Stimulated activated memory B cell treated with anti-CD40 and anti-IgM and Interleukin-4, amounts not matched to agents 10 μg/mL and 1 μg/mL and 100 μg/mL, for 72 hours (primary cell): ENCODE measurements at regions not wholly inside any gene's neighbourhood (a gene's known extent, or its start where the extent isn't known, plus 50 kb on each side); places are given as distances from the start of the nearest gene placed in this dataset.
"Not testable (repeated sequence)": the region's sequence is repeated elsewhere in the genome, so short reads cannot be mapped to it uniquely, and the experiment has no call there.

Experiments
- ATAC-seq: fragments of 150-1000 bp; cut with Tn5 transposase; 2 replicates; pipeline ENCODE4 v1.10.0; 2021
- H3K27ac Mint-ChIP-seq: one replicate; pipeline ENCODE4 v1.8.0; 2022; ENCODE audit warnings: mild to moderate bottlenecking, mixed read lengths
- H3K27me3 Mint-ChIP-seq: one replicate; pipeline ENCODE4 v1.8.0; 2022; ENCODE audit warnings: mixed read lengths
- H3K36me3 Mint-ChIP-seq: one replicate; pipeline ENCODE4 v1.8.0; 2022; ENCODE audit warnings: mixed read lengths
- H3K4me1 Mint-ChIP-seq: one replicate; pipeline ENCODE4 v1.8.0; 2022; ENCODE audit warnings: mixed read lengths
- H3K4me3 Mint-ChIP-seq: one replicate; pipeline ENCODE4 v1.8.0; 2022; ENCODE audit warnings: mild to moderate bottlenecking, moderate library complexity, mixed read lengths
- H3K9me3 Mint-ChIP-seq: one replicate; pipeline ENCODE4 v1.8.0; 2022; ENCODE audit warnings: mixed read lengths

GRCh38 chr12:124376435-124376834, 81.5 kb downstream of the RFLNA start:
- Mint-ChIP-seq H3K27ac (no peak overlapping the region), H3K4me1 (no peaks in the 10 kb centered on the region), H3K27me3 (no peaks in the 10 kb centered on the region), H3K9me3 (no peaks in the 10 kb centered on the region), H3K36me3 (peaks cover 57% of the 10 kb centered on the region), H3K4me3 (no peak overlapping the region)
- no peak for ATAC-seq

DNA sequence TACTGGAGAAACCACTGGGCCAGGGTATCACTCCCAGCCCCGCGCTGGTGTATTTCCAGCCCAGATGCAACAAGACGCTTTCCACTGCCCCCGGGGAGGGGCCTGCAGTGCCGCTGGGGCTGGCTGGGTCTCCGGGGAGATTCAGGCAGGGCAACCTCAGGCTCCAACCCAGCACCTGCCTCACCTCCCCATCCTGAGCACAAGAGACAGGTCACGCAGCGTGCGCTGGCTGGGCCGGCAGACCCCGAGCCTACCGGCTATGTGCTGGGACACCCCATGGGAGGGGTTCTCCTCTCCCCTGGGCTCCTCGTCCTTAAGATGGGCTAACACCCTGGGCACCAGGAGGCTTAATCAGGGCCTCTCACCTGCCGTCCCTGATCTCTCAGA, 80.9 kb downstream of the RFLNA start:
- no peaks in the 10 kb centered on the region for H3K4me1 Mint-ChIP-seq
- no peak overlapping the region for H3K4me3 Mint-ChIP-seq
- H3K27ac Mint-ChIP-seq: no peak overlapping the region
- ATAC-seq: no peak
- H3K9me3 Mint-ChIP-seq: no peaks in the 10 kb centered on the region
- H3K27me3 Mint-ChIP-seq: no peaks in the 10 kb centered on the region
- H3K36me3 Mint-ChIP-seq: peaks cover 50% of the 10 kb centered on the region

DNA sequence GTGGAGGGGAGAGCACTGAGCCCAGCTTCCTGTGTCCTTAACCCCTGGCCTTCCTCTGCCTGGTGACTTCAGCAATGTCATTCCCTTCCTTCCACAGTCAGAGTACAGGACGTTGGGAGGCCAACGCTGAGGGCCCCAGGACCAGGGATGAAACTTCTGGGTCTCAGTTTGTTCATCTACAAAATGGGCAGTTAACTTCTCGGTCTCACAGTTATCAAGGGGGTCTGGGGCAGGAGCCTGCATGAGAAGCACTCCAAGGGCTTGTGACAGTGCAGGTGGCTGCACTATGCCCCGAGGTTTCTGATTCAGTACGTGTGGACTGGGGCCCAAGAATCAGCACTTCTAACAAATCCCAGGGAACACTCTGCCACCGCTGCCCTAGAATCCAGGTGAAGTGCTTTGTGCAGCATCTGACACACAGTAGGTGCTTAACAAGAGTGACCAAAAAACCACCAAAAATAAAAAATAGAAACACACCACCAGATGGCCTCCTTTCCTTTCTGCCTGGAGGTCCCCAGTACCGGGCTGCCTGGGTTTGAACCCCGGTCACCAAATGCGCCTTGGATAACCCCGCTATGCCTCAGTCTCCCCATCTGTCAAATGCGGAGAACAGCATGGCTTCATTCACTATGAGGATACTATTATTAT, 80.4 kb downstream of the RFLNA start:
- Mint-ChIP-seq H3K4me3 (no peak overlapping the region), H3K9me3 (no peaks in the 10 kb centered on the region), H3K27ac (peak overlapping the region; percentile 19), H3K4me1 (no peaks in the 10 kb centered on the region), H3K36me3 (peaks cover 50% of the 10 kb centered on the region), H3K27me3 (no peaks in the 10 kb centered on the region)
- no peak for ATAC-seq

- no peaks in the 10 kb centered on the region for H3K27me3 Mint-ChIP-seq
- H3K4me3 Mint-ChIP-seq: no peak overlapping the region
- peaks cover 48% of the 10 kb centered on the region for H3K36me3 Mint-ChIP-seq
- no peaks in the 10 kb centered on the region for H3K9me3 Mint-ChIP-seq
- H3K27ac Mint-ChIP-seq: no peak overlapping the region
- H3K4me1 Mint-ChIP-seq: no peaks in the 10 kb centered on the region
- no peak for ATAC-seq
Observed at GRCh38 chr12:124374567-124374966, 79.7 kb downstream of the RFLNA start.

DNA sequence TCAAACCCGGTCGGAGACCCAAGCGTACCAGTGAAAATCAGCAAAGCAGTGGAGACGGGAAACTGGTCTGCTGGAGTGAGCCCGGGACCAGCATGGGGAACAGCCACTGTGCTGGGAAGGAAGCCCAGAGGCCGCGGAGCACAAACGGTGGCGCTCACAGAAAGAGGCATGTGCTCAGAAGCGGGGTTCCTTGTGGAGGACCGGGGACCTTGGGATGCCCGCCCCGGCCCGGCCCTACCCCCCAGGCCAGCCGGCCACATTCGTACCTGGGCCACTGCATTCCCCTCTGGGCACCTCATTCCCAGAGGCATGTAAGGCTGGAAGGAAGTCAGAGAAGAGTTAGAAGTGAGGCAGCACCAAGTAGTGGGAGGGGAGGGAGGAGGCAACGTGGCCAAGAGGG, 79.3 kb downstream of the RFLNA start:
- Mint-ChIP-seq H3K27me3 (no peaks in the 10 kb centered on the region), H3K4me1 (no peaks in the 10 kb centered on the region), H3K4me3 (no peak overlapping the region), H3K36me3 (peaks cover 43% of the 10 kb centered on the region), H3K9me3 (no peaks in the 10 kb centered on the region), H3K27ac (no peak overlapping the region)
- no peak for ATAC-seq

DNA sequence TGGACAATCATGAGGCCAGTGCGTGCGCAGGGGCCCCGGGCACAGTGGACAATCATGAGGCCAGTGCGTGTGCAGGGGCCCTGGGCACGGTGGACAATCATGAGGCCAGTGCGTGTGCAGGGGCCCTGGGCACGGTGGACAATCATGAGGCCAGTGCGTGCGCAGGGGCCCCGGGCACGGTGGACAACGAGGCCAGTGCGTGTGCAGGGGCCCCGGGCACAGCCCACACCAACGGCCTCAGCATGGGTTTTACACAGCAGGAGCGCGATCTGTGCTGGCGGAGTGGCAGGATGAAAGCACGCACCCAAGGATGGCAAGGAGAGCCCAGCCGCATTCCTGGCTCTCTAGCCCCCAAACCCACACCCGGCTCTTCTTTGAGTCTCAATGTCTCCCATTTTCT, 78.8 kb downstream of the RFLNA start:
- not testable (repeated sequence) for H3K27me3 Mint-ChIP-seq, H3K9me3 Mint-ChIP-seq, H3K27ac Mint-ChIP-seq, H3K4me1 Mint-ChIP-seq, H3K4me3 Mint-ChIP-seq, ATAC-seq
- peaks cover 42% of the 10 kb centered on the region for H3K36me3 Mint-ChIP-seq

GRCh38 chr12:124372831-124373230, 77.9 kb downstream of the RFLNA start:
- Mint-ChIP-seq H3K27me3 (no peaks in the 10 kb centered on the region), H3K9me3 (no peaks in the 10 kb centered on the region), H3K27ac (no peak overlapping the region), H3K4me3 (no peak overlapping the region), H3K36me3 (peaks cover 42% of the 10 kb centered on the region), H3K4me1 (no peaks in the 10 kb centered on the region)
- ATAC-seq: no peak

DNA sequence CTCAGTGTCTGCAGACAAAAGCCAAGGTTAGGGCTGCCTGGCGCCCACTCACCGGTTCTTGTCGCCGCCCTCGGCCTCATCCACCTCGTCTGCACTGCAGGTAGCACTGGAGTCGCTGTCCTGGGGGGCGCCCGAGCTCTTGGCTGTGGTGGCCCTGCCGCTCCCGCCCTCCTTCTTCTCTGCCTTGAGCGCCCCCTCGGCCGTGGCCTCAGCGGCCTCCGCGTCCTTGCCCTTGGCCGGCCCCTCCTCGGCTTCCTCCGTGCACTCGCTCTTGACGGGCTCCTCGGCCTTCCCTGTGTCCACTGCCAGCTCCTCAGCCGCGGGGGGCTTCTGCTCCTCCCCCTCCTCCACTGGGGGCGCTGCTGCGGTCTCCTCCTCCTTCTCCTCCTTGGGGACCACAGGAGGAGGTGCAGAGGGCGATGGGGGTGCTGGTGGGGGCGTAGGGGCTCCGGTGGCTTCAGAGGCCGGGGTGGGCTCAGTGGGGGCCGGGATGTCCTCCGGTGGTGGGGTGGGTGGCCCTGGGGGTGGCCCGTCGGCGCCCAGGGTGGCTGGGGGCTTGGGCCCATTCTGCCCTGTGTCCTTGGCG, 77.2 kb downstream of the RFLNA start:
- ATAC-seq: peak; percentile 29
- no peaks in the 10 kb centered on the region for H3K27me3 Mint-ChIP-seq
- H3K36me3 Mint-ChIP-seq: peaks cover 39% of the 10 kb centered on the region
- H3K4me1 Mint-ChIP-seq: no peaks in the 10 kb centered on the region
- no peak overlapping the region for H3K4me3 Mint-ChIP-seq
- H3K27ac Mint-ChIP-seq: no peak overlapping the region
- no peaks in the 10 kb centered on the region for H3K9me3 Mint-ChIP-seq

DNA sequence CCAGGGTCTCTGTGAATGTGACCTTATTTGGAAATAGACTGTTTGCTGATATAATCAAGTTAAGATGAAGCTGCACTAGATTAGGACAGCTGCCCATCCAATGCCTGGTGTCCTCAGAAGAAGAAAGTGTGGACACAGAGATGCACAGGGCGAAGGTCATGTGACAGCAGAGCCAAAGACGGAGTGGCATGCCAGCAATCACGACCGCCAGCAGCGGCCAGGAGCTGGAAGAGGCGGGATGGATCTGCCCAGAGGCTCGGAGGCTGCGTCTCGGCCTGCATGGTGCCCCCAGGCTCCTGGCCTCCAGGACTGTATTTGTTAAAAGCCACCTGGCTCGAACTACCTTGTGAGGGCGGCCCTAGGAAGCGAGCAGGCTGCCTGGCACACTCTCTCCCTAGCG, 76.5 kb downstream of the RFLNA start:
- H3K36me3 Mint-ChIP-seq: peaks cover 32% of the 10 kb centered on the region
- H3K27me3 Mint-ChIP-seq: no peaks in the 10 kb centered on the region
- no peak for ATAC-seq
- no peaks in the 10 kb centered on the region for H3K9me3 Mint-ChIP-seq
- no peak overlapping the region for H3K4me3 Mint-ChIP-seq
- no peaks in the 10 kb centered on the region for H3K4me1 Mint-ChIP-seq
- H3K27ac Mint-ChIP-seq: no peak overlapping the region

DNA sequence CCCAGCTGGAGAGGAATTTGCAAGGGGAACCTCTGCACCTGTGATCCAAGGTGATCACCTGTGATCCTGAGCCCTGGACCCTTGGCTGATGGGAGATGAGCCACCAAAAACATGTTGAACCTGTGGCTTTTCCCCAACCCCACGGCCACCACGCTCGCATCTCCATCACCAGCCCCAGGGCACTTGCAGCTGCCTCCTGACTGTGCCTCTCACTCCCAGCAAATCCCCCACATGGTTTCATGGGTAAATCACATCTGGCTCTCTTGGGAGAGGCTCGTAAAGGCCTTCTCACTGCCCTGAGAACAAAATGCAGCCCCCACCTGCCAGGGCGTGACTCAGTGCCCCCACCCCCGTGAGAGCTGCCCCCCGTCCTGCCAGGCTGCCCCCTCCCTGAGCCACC, 76.0 kb downstream of the RFLNA start:
- no peak overlapping the region for H3K27ac Mint-ChIP-seq
- peaks cover 33% of the 10 kb centered on the region for H3K36me3 Mint-ChIP-seq
- no peaks in the 10 kb centered on the region for H3K4me1 Mint-ChIP-seq
- no peak for ATAC-seq
- H3K4me3 Mint-ChIP-seq: no peak overlapping the region
- H3K27me3 Mint-ChIP-seq: no peaks in the 10 kb centered on the region
- H3K9me3 Mint-ChIP-seq: no peaks in the 10 kb centered on the region

DNA sequence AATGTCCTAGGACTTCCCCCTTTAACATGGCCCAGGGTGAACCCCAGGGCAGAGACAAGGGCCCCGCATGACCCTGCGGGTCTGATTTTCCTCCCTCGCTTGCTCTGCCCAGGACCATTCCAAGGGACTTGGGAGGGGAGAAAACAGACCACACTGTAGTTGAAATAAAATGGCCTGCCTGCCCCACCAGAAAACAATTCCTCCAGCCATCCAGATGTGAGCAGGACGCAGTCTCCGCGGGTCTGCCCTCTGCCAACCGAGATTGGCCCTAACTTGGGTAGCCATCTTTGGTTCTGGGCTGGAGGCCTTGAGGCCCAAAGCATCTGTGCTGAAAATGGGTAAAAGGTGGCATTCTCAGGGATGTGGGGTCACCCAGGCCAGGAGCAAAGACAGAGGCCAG, 75.5 kb downstream of the RFLNA start:
- Mint-ChIP-seq H3K4me1 (no peaks in the 10 kb centered on the region), H3K36me3 (peaks cover 31% of the 10 kb centered on the region), H3K27ac (no peak overlapping the region), H3K9me3 (no peaks in the 10 kb centered on the region), H3K27me3 (no peaks in the 10 kb centered on the region), H3K4me3 (no peak overlapping the region)
- no peak for ATAC-seq

DNA sequence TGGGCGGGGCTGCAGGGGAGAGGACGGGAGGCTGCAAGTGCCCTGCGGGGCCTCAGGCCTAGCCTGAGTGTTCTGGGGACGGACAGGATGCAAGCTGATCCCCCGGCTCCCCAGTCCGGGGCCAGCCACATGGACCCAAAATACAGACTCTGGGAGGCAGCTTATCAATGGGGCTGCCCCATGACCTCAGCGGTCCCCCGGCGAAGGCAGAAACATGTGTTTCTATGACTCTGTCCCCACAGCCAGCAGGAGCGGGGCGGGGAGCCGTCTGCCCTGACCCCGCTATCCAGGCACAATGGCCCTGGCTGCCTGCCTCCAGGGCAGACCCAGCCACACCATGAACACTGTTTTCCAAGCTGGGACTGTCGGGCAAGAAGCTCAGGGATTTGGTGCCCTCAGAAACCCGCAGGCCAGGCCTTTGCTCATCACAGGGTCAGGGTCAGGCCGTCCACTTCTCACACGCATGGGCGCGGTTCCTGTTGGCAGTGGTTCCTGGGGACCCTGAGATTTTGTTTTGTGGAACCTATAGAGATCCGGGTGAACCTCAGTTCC, 75.0 kb downstream of the RFLNA start:
- no peaks in the 10 kb centered on the region for H3K4me1 Mint-ChIP-seq
- H3K36me3 Mint-ChIP-seq: peaks cover 27% of the 10 kb centered on the region
- no peaks in the 10 kb centered on the region for H3K9me3 Mint-ChIP-seq
- ATAC-seq: no peak
- no peak overlapping the region for H3K4me3 Mint-ChIP-seq
- H3K27ac Mint-ChIP-seq: no peak overlapping the region
- no peaks in the 10 kb centered on the region for H3K27me3 Mint-ChIP-seq

DNA sequence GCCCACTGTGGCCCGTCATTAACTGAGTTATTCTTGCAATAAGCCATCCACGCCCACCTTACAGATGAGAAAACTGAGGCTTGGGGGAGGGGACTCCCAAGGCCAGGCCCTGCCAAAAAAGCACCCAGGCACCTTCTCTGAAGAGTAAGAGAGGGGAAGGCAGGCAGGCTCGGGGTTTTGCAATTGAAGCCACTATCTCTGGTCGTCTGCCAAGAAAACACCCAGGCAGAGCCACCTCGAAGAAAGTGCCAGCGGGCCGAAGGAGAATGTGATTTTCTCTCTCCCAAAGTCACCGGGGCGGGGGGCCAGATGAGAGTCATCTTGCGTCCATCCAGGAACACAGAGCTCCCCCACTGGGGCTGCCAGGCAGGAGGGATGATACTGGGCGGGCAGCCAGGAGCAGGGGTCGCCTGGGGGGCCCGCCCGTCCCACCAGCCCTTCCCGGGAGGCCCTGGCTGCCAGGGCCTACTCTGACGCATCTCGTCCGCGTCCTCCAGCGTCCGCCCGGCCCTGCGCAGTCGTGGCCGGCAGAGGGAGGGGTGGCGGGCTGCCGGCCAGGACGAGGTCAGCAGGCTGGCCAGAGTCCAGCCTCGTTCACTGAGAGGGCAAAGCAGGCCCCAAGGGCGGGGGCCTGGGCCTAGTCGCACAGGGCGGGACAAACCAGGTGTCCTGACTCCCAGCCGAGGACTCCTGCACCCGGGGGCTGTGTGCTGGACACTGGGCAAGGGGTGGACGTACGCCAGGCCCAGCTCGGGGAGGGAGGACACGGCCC, 74.3 kb downstream of the RFLNA start:
- H3K27ac Mint-ChIP-seq: no peak overlapping the region
- no peak for ATAC-seq
- H3K9me3 Mint-ChIP-seq: no peaks in the 10 kb centered on the region
- H3K4me3 Mint-ChIP-seq: no peak overlapping the region
- H3K27me3 Mint-ChIP-seq: no peaks in the 10 kb centered on the region
- peaks cover 24% of the 10 kb centered on the region for H3K36me3 Mint-ChIP-seq
- no peaks in the 10 kb centered on the region for H3K4me1 Mint-ChIP-seq

- H3K27ac Mint-ChIP-seq: no peak overlapping the region
Observed at GRCh38 chr12:124368421-124369032, 73.6 kb downstream of the RFLNA start.

GRCh38 chr12:124365726-124366430, 71.0 kb downstream of the RFLNA start:
- H3K27me3 Mint-ChIP-seq: no peaks in the 10 kb centered on the region
- no peak overlapping the region for H3K4me3 Mint-ChIP-seq
- peaks cover 1% of the 10 kb centered on the region for H3K4me1 Mint-ChIP-seq
- no peaks in the 10 kb centered on the region for H3K9me3 Mint-ChIP-seq
- no peak for ATAC-seq
- H3K27ac Mint-ChIP-seq: no peak overlapping the region
- peaks cover 21% of the 10 kb centered on the region for H3K36me3 Mint-ChIP-seq

More at GRCh38 chr12:124368421-124369032, 73.6 kb downstream of the RFLNA start:
- Mint-ChIP-seq H3K9me3 (no peaks in the 10 kb centered on the region), H3K27me3 (no peaks in the 10 kb centered on the region), H3K4me3 (no peak overlapping the region), H3K4me1 (no peaks in the 10 kb centered on the region), H3K36me3 (peaks cover 19% of the 10 kb centered on the region)
- no peak for ATAC-seq
